C4-2B (cell line): ENCODE measurements at regions not wholly inside any gene's neighbourhood (a gene's known extent, or its start where the extent isn't known, plus 50 kb on each side); places are given as distances from the start of the nearest gene placed in this dataset.

Experiments
- H3K27ac ChIP-seq: fragments of 450-650 bp; 2 replicates; pipeline ENCODE4 v1.5.1; 2017
- CTCF ChIP-seq: fragments of 450-650 bp; conservative IDR thresholded peaks from 2 replicates; pipeline ENCODE4 v1.5.1; 2017; ENCODE audit warnings: mild to moderate bottlenecking
- ZFX ChIP-seq: fragments of 450-650 bp; IDR thresholded peaks from 2 replicates; pipeline ENCODE4 v1.6.1; 2017

- no peak overlapping the region for H3K27ac ChIP-seq
- TF ChIP-seq ZFX (no peak), CTCF (no peak)
Measured at GRCh38 chr20:21798384-21798783, 92.9 kb downstream of the PAX1 start.

- TF ChIP-seq ZFX (no peak), CTCF (peak; percentile 63)
- no peak overlapping the region for H3K27ac ChIP-seq
Measured at GRCh38 chr20:21796059-21796458, 90.6 kb downstream of the PAX1 start.

GRCh38 chr20:21788082-21788481, 82.6 kb downstream of the PAX1 start:
- no peak overlapping the region for H3K27ac ChIP-seq
- TF ChIP-seq ZFX (no peak), CTCF (no peak)

GRCh38 chr20:21781446-21782075, 76.1 kb downstream of the PAX1 start:
- TF ChIP-seq CTCF (no peak), ZFX (no peak)
- H3K27ac ChIP-seq, result no peak overlapping the region

- no peak overlapping the region for H3K27ac ChIP-seq
- TF ChIP-seq CTCF (no peak), ZFX (no peak)
Measured at GRCh38 chr20:21780528-21780927, 75.1 kb downstream of the PAX1 start.
